MM.1S (cell line): ENCODE measurements at regions not wholly inside any gene's neighbourhood (a gene's known extent, or its start where the extent isn't known, plus 50 kb on each side); places are given as distances from the start of the nearest gene placed in this dataset.

Experiments used
- DNase-seq: peaks from one replicate; pipeline ENCODE4 v3.0.0-alpha.2; 2015
- H2AFZ ChIP-seq: fragments of 300-600 bp; sonication (generic); 2 replicates; pipeline ENCODE4 v1.6.0; 2016; ENCODE audit warnings: antibody characterized with exemption, low read length
- H3F3A ChIP-seq: fragments of 300-600 bp; sonication (generic); 2 replicates; pipeline ENCODE4 v1.6.1; 2016; ENCODE audit warnings: mild to moderate bottlenecking, antibody characterized with exemption, low read length, moderate library complexity, mixed read lengths; ENCODE audit not compliant: insufficient read depth
- H3K27ac ChIP-seq: fragments of 300-600 bp; sonication (generic); 2 replicates; pipeline ENCODE4 v1.5.1; 2016; ENCODE audit warnings: mild to moderate bottlenecking, low read length
- H3K27me3 ChIP-seq: fragments of 300-600 bp; sonication (generic); replicated peaks from 2 replicates; pipeline ENCODE4 v1.6.0; 2016; ENCODE audit warnings: low read length; ENCODE audit not compliant: insufficient read depth
- H3K36me3 ChIP-seq: fragments of 300-600 bp; sonication (generic); replicated peaks from 2 replicates; pipeline ENCODE4 v1.6.1; 2016; ENCODE audit warnings: mild to moderate bottlenecking, low read length, mixed read lengths; ENCODE audit not compliant: insufficient read depth
- H3K4me1 ChIP-seq: fragments of 300-600 bp; sonication (generic); 2 replicates; pipeline ENCODE4 v1.6.1; 2016; ENCODE audit warnings: low read length, mixed read lengths
- H3K4me2 ChIP-seq: fragments of 300-600 bp; sonication (generic); 2 replicates; pipeline ENCODE4 v1.6.0; 2016; ENCODE audit warnings: low read depth, low read length
- H3K4me3 ChIP-seq: fragments of 300-600 bp; sonication (generic); 2 replicates; pipeline ENCODE4 v1.5.1; 2016; ENCODE audit warnings: low read length, mixed read lengths
- H3K79me2 ChIP-seq: fragments of 300-600 bp; sonication (generic); 2 replicates; pipeline ENCODE4 v1.6.1; 2016; ENCODE audit warnings: mixed run types, low read length, mixed read lengths
- H3K9ac ChIP-seq: fragments of 300-600 bp; sonication (generic); 2 replicates; pipeline ENCODE4 v1.6.1; 2016; ENCODE audit warnings: low read length, mixed read lengths
- H3K9me2 ChIP-seq: fragments of 300-600 bp; sonication (generic); replicated peaks from 2 replicates; pipeline ENCODE4 v1.6.1; 2016; ENCODE audit warnings: mild to moderate bottlenecking, low read length, mixed read lengths; ENCODE audit not compliant: insufficient read depth
- H3K9me3 ChIP-seq: fragments of 300-600 bp; sonication (generic); replicated peaks from 2 replicates; pipeline ENCODE4 v1.6.1; 2016; ENCODE audit warnings: mild to moderate bottlenecking, low read length, mixed read lengths; ENCODE audit not compliant: insufficient read depth
- H4K20me1 ChIP-seq: fragments of 300-600 bp; sonication (generic); 2 replicates; pipeline ENCODE4 v1.6.1; 2016; ENCODE audit warnings: mild to moderate bottlenecking, low read length, moderate library complexity, mixed read lengths; ENCODE audit not compliant: insufficient read depth
- CTCF ChIP-seq: fragments of 300-600 bp; sonication (generic); IDR thresholded peaks from 2 replicates; pipeline ENCODE4 v1.5.1; 2016; ENCODE audit warnings: antibody characterized with exemption, low read length, mixed read lengths
- EZH2 ChIP-seq: fragments of 300-600 bp; sonication (generic); optimal IDR thresholded peaks from 2 replicates; pipeline ENCODE3; 2017; ENCODE audit warnings: low read depth, mild to moderate bottlenecking, antibody characterized with exemption, low read length, mixed read lengths
- EZH2phosphoT487 ChIP-seq: fragments of 300-600 bp; sonication (generic); IDR thresholded peaks from 2 replicates; pipeline ENCODE4 v1.6.1; 2018; ENCODE audit warnings: antibody characterized with exemption, low read length

- Histone ChIP-seq H3K27ac (no peak overlapping the region), H3K4me2 (no peak overlapping the region), H3F3A (no peaks in the 10 kb centered on the region), H3K79me2 (no peaks in the 10 kb centered on the region), H3K9me3 (no peaks in the 10 kb centered on the region), H3K9me2 (no peaks in the 10 kb centered on the region), H4K20me1 (no peaks in the 10 kb centered on the region), H3K27me3 (peaks cover 22% of the 10 kb centered on the region), H3K9ac (no peak overlapping the region), H2AFZ (no peak overlapping the region), H3K4me3 (no peak overlapping the region), H3K4me1 (no peaks in the 10 kb centered on the region), H3K36me3 (no peaks in the 10 kb centered on the region)
- TF ChIP-seq CTCF (no peak), EZH2 (no peak), EZH2phosphoT487 (no peak)
- no peak for DNase-seq
Observed at GRCh38 chr16:85419503-85420408, 193.4 kb upstream of the GSE1 start.

GRCh38 chr16:85420501-85421337, 192.4 kb upstream of the GSE1 start:
- TF ChIP-seq CTCF = peak; percentile 97
- no peak for TF ChIP-seq EZH2
- peaks cover 32% of the 10 kb centered on the region for H3K27me3 ChIP-seq
- no peaks in the 10 kb centered on the region for H3K9me2 ChIP-seq
- DNase-seq = peak; percentile 31
- no peak overlapping the region for H3K4me2 ChIP-seq
- no peaks in the 10 kb centered on the region for H3F3A ChIP-seq
- no peak overlapping the region for H2AFZ ChIP-seq
- H3K4me1 ChIP-seq = no peaks in the 10 kb centered on the region
- no peak overlapping the region for H3K4me3 ChIP-seq
- H3K9me3 ChIP-seq = no peaks in the 10 kb centered on the region
- H3K27ac ChIP-seq = no peak overlapping the region
- H4K20me1 ChIP-seq = no peaks in the 10 kb centered on the region
- H3K9ac ChIP-seq = no peak overlapping the region
- no peaks in the 10 kb centered on the region for H3K36me3 ChIP-seq
- no peaks in the 10 kb centered on the region for H3K79me2 ChIP-seq

DNA sequence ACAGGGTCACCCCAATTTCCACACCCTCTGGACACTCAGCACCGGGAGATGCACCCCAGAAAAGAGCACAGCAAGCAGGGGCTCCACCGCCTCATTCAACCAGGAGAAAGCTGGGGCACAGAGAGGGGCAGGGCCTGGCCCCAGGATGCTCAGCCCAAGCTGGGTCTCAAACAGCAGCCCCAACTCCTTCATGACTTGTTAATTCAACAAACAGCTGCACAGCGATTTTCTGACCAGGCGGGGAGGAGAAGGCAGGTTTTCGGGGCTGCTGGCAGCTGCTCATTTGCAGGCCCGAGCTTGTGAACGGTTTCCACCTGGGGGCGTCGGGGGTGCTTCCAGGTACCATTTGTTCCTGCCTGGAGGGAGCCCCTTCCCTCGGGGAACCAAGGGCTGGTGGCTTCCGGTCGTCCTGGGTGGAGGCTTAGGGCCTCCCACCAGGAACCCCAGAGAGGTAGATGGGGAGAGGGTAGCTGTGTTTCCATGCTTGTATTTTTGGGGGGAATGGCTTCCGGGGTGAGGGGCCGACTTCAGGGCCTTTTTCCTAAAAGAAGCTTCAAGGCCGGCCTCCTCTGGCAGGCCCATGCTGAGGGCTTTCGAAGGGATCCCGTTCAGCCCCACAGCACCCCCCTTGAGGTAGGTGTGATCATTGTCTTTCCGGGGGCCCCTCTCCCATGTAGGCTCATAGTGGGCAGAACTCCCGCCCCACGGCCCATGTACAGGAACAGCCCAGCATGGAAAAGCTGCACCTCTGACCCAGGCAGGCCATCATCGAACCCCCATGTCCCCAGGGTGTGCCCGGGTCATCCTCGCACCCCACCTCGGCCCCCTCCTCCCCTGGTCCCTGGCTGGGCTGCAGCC, 191.6 kb upstream of the GSE1 start:
- Histone ChIP-seq H3K9me2 (no peaks in the 10 kb centered on the region), H3K27me3 (peaks cover 35% of the 10 kb centered on the region), H3K4me3 (no peak overlapping the region)

More for the DNA sequence above, 191.6 kb upstream of the GSE1 start:
- no peak overlapping the region for H3K27ac ChIP-seq
- H3K4me2 ChIP-seq = no peak overlapping the region
- no peaks in the 10 kb centered on the region for H3K9me3 ChIP-seq
- H3F3A ChIP-seq = no peaks in the 10 kb centered on the region
- no peaks in the 10 kb centered on the region for H3K36me3 ChIP-seq
- no peaks in the 10 kb centered on the region for H4K20me1 ChIP-seq
- no peaks in the 10 kb centered on the region for H3K79me2 ChIP-seq
- H3K4me1 ChIP-seq = no peaks in the 10 kb centered on the region
- H2AFZ ChIP-seq = no peak overlapping the region
- TF ChIP-seq CTCF (no peak), EZH2 (no peak), EZH2phosphoT487 (no peak)
- no peak overlapping the region for H3K9ac ChIP-seq
- DNase-seq = no peak
